Activated CD4-positive, alpha-beta T cell treated with anti-CD3 and anti-CD28 coated beads, Interleukin-2, amount 10 ng/mL, durations not matched to agents 24 days and 14 days (primary cell): ENCODE measurements at regions not wholly inside any gene's neighbourhood (a gene's known extent, or its start where the extent isn't known, plus 50 kb on each side); places are given as distances from the start of the nearest gene placed in this dataset.
"Not testable (repeated sequence)": the region's sequence is repeated elsewhere in the genome, so short reads cannot be mapped to it uniquely, and the experiment has no call there.

Experiments used
- DNase-seq: peaks from one replicate; pipeline ENCODE4 v3.0.0; 2022
- H3K27ac Mint-ChIP-seq: one replicate; pipeline ENCODE4 v1.8.0; 2022; ENCODE audit warnings: mild to moderate bottlenecking, mixed read lengths
- H3K27me3 Mint-ChIP-seq: one replicate; pipeline ENCODE4 v1.8.0; 2022; ENCODE audit warnings: mixed read lengths
- H3K36me3 Mint-ChIP-seq: one replicate; pipeline ENCODE4 v1.8.0; 2022; ENCODE audit warnings: low read depth, mild to moderate bottlenecking, mixed read lengths
- H3K4me1 Mint-ChIP-seq: one replicate; pipeline ENCODE4 v1.8.0; 2021; ENCODE audit warnings: mixed read lengths
- H3K4me3 Mint-ChIP-seq: one replicate; pipeline ENCODE4 v1.8.0; 2022; ENCODE audit warnings: mild to moderate bottlenecking, moderate library complexity, mixed read lengths
- H3K9me3 Mint-ChIP-seq: one replicate; pipeline ENCODE4 v1.8.0; 2021; ENCODE audit warnings: mixed read lengths
- intact Hi-C: fragments of 100-400 bp; cut with micrococcal nuclease; formaldehyde crosslinking; loops from one replicate; pipeline ENCODE4 v1.15.1; 2023

- Mint-ChIP-seq H3K27me3 (peaks cover 7% of the 10 kb centered on the region), H3K4me3 (no peak overlapping the region), H3K36me3 (no peaks in the 10 kb centered on the region), H3K4me1 (peaks cover 4% of the 10 kb centered on the region), H3K9me3 (no peaks in the 10 kb centered on the region), H3K27ac (no peak overlapping the region)
- intact Hi-C loops: no loop called here
- DNase-seq: no peak
Measured at GRCh38 chr5:142542078-142542477, 143.8 kb downstream of the FGF1 start.

- H3K27ac Mint-ChIP-seq: no peak overlapping the region
- H3K9me3 Mint-ChIP-seq: peaks cover 3% of the 10 kb centered on the region
- peaks cover 7% of the 10 kb centered on the region for H3K27me3 Mint-ChIP-seq
- no peaks in the 10 kb centered on the region for H3K36me3 Mint-ChIP-seq
- H3K4me1 Mint-ChIP-seq: peaks cover 4% of the 10 kb centered on the region
- H3K4me3 Mint-ChIP-seq: no peak overlapping the region
- DNase-seq: no peak
- intact Hi-C loops: no loop called here
Measured at GRCh38 chr5:142540922-142541422, 144.9 kb downstream of the FGF1 start.

GRCh38 chr5:142539154-142539740, 146.6 kb downstream of the FGF1 start:
- Mint-ChIP-seq H3K4me3 (no peak overlapping the region), H3K27ac (no peak overlapping the region), H3K9me3 (peaks cover 7% of the 10 kb centered on the region), H3K27me3 (peaks cover 7% of the 10 kb centered on the region), H3K4me1 (peaks cover 4% of the 10 kb centered on the region), H3K36me3 (no peaks in the 10 kb centered on the region)
- DNase-seq: no peak
- intact Hi-C loops: no loop called here

GRCh38 chr5:142537938-142538337, 148.0 kb downstream of the FGF1 start:
- Mint-ChIP-seq H3K27ac (no peak overlapping the region), H3K4me3 (no peak overlapping the region), H3K4me1 (peaks cover 5% of the 10 kb centered on the region), H3K27me3 (peaks cover 4% of the 10 kb centered on the region), H3K36me3 (peaks cover under 1% of the 10 kb centered on the region), H3K9me3 (peaks cover 8% of the 10 kb centered on the region)
- intact Hi-C loops: no loop called here
- no peak for DNase-seq

DNA sequence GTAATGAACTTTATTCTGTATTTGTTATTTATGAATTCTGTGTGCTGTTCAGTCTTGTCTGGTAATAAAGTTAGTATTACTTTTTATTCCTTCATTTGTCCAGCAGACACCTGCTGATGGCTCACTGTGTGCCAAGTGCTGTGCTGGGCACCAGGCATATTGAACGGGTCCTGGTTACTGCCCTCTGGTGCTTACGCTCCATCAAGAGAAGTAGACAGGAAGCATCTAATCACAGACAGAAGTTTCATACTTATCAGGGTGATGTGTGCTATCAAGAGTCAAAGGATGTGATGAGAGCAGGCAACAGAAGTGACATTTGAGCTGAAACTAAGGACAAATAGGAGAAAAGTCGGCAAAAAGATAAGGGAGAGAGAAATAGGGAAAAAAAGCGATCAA, 153.1 kb downstream of the FGF1 start:
- Mint-ChIP-seq H3K4me1 (peaks cover 3% of the 10 kb centered on the region), H3K36me3 (peaks cover 2% of the 10 kb centered on the region), H3K27ac (no peak overlapping the region), H3K27me3 (peaks cover 3% of the 10 kb centered on the region), H3K9me3 (peaks cover 11% of the 10 kb centered on the region), H3K4me3 (no peak overlapping the region)
- DNase-seq: no peak
- intact Hi-C loops: no loop called here

- Mint-ChIP-seq H3K27ac (no peak overlapping the region), H3K4me3 (no peak overlapping the region), H3K4me1 (peaks cover 5% of the 10 kb centered on the region), H3K9me3 (peaks cover 11% of the 10 kb centered on the region), H3K36me3 (peaks cover 2% of the 10 kb centered on the region), H3K27me3 (peaks cover 3% of the 10 kb centered on the region)
- DNase-seq: no peak
- intact Hi-C loops: no loop called here
Measured at GRCh38 chr5:142531977-142532780, 153.7 kb downstream of the FGF1 start.

- DNase-seq: no peak
- peaks cover 3% of the 10 kb centered on the region for H3K27me3 Mint-ChIP-seq
- H3K4me3 Mint-ChIP-seq: no peak overlapping the region
- peaks cover 2% of the 10 kb centered on the region for H3K36me3 Mint-ChIP-seq
- peaks cover 7% of the 10 kb centered on the region for H3K9me3 Mint-ChIP-seq
- H3K4me1 Mint-ChIP-seq: peaks cover 5% of the 10 kb centered on the region
- intact Hi-C loops: no loop called here
- H3K27ac Mint-ChIP-seq: no peak overlapping the region
Measured at GRCh38 chr5:142530904-142531303, 155.0 kb downstream of the FGF1 start.

- DNase-seq: no peak
- Mint-ChIP-seq H3K9me3 (peaks cover 4% of the 10 kb centered on the region), H3K36me3 (peaks cover 2% of the 10 kb centered on the region), H3K27me3 (peaks cover 5% of the 10 kb centered on the region), H3K4me3 (no peak overlapping the region), H3K4me1 (peaks cover 5% of the 10 kb centered on the region), H3K27ac (no peak overlapping the region)
- intact Hi-C loops: no loop called here
Measured at GRCh38 chr5:142529626-142530278, 156.1 kb downstream of the FGF1 start.

DNA sequence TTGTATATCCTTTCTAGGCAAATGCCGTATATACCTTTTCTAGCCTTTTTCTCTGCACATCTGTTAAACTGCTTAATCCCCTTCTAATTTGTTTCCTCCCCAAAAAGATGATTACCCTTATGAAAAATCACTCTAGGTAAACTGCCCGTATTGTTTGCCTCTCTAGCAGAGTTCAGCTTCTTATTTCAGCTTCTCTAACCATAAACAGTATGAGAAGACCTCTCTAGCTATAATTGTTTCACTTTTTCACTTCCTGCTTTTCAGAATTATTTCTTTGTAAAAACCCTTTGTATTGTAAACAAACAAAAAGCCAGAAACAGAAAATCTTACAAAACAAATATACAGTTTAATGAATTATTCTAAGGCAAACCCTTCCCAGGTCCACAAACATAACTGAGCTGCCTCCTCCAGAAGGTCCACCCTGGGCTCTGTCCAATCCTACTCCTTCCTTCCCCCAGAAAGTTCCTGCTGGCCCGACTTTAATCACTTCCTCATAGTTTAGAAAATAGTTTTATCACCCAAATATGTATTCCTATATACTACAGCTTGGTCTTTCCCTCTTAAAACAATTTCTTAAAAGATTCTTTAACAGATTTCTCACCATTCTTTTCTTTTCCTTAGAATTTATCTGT, 158.1 kb downstream of the FGF1 start:
- Mint-ChIP-seq H3K36me3 (no peaks in the 10 kb centered on the region), H3K27me3 (peaks cover 5% of the 10 kb centered on the region), H3K9me3 (peaks cover under 1% of the 10 kb centered on the region), H3K4me3 (no peak overlapping the region), H3K4me1 (peaks cover 3% of the 10 kb centered on the region), H3K27ac (no peak overlapping the region)
- intact Hi-C loops: no loop called here
- DNase-seq: no peak

DNA sequence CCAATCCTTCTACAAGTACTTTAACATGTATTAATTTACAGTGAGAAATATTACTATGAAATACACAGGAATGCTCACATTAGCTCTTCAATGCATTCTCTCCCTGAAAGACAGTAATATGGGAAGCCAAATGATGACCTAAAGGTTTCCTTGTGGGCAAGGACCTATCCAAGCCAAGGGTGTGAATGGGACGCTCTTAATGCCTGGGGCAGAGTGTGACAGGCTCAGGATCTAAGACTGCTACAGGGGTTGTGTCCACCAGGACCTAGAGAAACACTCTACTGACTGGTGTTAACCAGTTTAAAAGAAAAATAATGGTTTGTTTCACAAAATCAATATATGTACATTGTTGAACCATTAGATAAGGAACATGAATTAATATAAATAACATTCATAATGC, 158.7 kb downstream of the FGF1 start:
- peaks cover 2% of the 10 kb centered on the region for H3K4me1 Mint-ChIP-seq
- no peak for DNase-seq
- H3K9me3 Mint-ChIP-seq: no peaks in the 10 kb centered on the region
- H3K36me3 Mint-ChIP-seq: no peaks in the 10 kb centered on the region
- H3K4me3 Mint-ChIP-seq: no peak overlapping the region
- no peak overlapping the region for H3K27ac Mint-ChIP-seq
- peaks cover 4% of the 10 kb centered on the region for H3K27me3 Mint-ChIP-seq
- intact Hi-C loops: no loop called here

- Mint-ChIP-seq H3K9me3 (no peaks in the 10 kb centered on the region), H3K27me3 (peaks cover 6% of the 10 kb centered on the region), H3K27ac (no peak overlapping the region), H3K4me1 (peaks cover 2% of the 10 kb centered on the region), H3K36me3 (no peaks in the 10 kb centered on the region), H3K4me3 (no peak overlapping the region)
- DNase-seq: no peak
- intact Hi-C loops: no loop called here
Measured at GRCh38 chr5:142522983-142523382, 162.9 kb downstream of the FGF1 start.

DNA sequence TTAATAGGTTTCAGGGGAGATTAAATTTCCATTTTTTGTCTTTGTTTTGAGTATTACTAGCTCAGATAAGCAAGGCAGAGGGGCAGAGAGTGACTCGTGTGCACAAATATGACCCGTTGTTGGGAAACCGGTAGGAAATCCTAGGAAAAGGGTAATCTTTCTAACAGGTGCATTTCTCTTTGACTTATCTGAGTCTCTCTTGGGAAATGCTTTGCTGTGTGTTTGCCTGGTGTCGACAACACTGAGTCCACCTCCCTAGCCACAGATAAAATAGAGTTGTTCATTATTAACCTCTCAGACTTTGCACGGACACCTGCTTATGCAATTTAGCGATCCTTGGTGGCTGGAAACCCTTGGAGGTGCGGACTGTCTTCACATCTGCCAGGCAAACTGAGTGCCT, 164.2 kb downstream of the FGF1 start:
- intact Hi-C loops: no loop called here
- no peaks in the 10 kb centered on the region for H3K4me1 Mint-ChIP-seq
- H3K36me3 Mint-ChIP-seq: no peaks in the 10 kb centered on the region

GRCh38 chr5:142520885-142521284, 165.0 kb downstream of the FGF1 start:
- Mint-ChIP-seq H3K27me3 (peaks cover 6% of the 10 kb centered on the region), H3K4me1 (peaks cover 3% of the 10 kb centered on the region), H3K4me3 (no peak overlapping the region), H3K36me3 (peaks cover 2% of the 10 kb centered on the region), H3K27ac (no peak overlapping the region), H3K9me3 (peaks cover 8% of the 10 kb centered on the region)
- no peak for DNase-seq
- intact Hi-C loops: no loop called here

More for the DNA sequence above, 164.2 kb downstream of the FGF1 start:
- H3K9me3 Mint-ChIP-seq: peaks cover 1% of the 10 kb centered on the region
- DNase-seq: no peak
- no peak overlapping the region for H3K4me3 Mint-ChIP-seq
- peaks cover 6% of the 10 kb centered on the region for H3K27me3 Mint-ChIP-seq
- no peak overlapping the region for H3K27ac Mint-ChIP-seq

GRCh38 chr5:142519913-142520312, 166.0 kb downstream of the FGF1 start:
- H3K36me3 Mint-ChIP-seq, DNase-seq, H3K27me3 Mint-ChIP-seq, H3K4me3 Mint-ChIP-seq, intact Hi-C loops, H3K9me3 Mint-ChIP-seq, H3K4me1 Mint-ChIP-seq, H3K27ac Mint-ChIP-seq: not testable (repeated sequence)
